ENCODE measurements at regions not wholly inside any gene's neighbourhood (a gene's known extent, or its start where the extent isn't known, plus 50 kb on each side); places are given as distances from the start of the nearest gene placed in this dataset.

GRCh38 chr5:3993856-3994473 is 398.3 kb downstream of the IRX1 start:
- no peak for TF ChIP-seq CTCF (IDR thresholded peaks at IDR 0.05; ENCODE audit: insufficient read depth in 1 of 2, low read depth in 1 of 2, low read length in 1 of 2, severe bottlenecking in 1 of 2, unreplicated experiment in 1 of 2)
- Mint-ChIP-seq H3K36me3 (ENCODE audit: insufficient read depth, unreplicated experiment) (no peaks in the 10 kb centered on the region), H3K27me3 (ENCODE audit: insufficient read depth, unreplicated experiment) (no peaks in the 10 kb centered on the region), H3K4me3 (ENCODE audit: unreplicated experiment) (no peak overlapping the region), H3K4me1 (ENCODE audit: low read depth, unreplicated experiment) (no peaks in the 10 kb centered on the region), H3K27ac (ENCODE audit: unreplicated experiment) (no peak overlapping the region), H3K9me3 (ENCODE audit: unreplicated experiment) (peaks cover 9% of the 10 kb centered on the region)
- intact Hi-C loops (cut with micrococcal nuclease; ENCODE audit: unreplicated experiment) = no loop called here
- DNase-seq = no peak
- no peak overlapping the region for H3K4me3 ChIP-seq (ENCODE audit: low read depth, low read length)
- BruUV-seq (replicated peaks) = no TSS peak
- H3K36me3 ChIP-seq (ENCODE audit: control insufficient read depth, insufficient read depth, low read length) = no peaks in the 10 kb centered on the region
- POLR2A ChIA-PET = no interaction called here
- CTCF ChIA-PET = no interaction called here
- H3K27me3 ChIP-seq (replicated peaks; ENCODE audit: control insufficient read depth, insufficient read depth, low read length) = no peaks in the 10 kb centered on the region
- H3K4me1 ChIP-seq = no peaks in the 10 kb centered on the region
- H3K9me3 ChIP-seq = no peaks in the 10 kb centered on the region

- no peak for DNase-seq
- intact Hi-C loops (cut with micrococcal nuclease; ENCODE audit: unreplicated experiment) = no loop called here
- Mint-ChIP-seq H3K27me3 (ENCODE audit: insufficient read depth, unreplicated experiment) (peaks cover 1% of the 10 kb centered on the region), H3K9me3 (ENCODE audit: unreplicated experiment) (peaks cover 9% of the 10 kb centered on the region), H3K27ac (ENCODE audit: unreplicated experiment) (no peak overlapping the region), H3K4me3 (ENCODE audit: unreplicated experiment) (no peak overlapping the region), H3K36me3 (ENCODE audit: insufficient read depth, unreplicated experiment) (no peaks in the 10 kb centered on the region), H3K4me1 (ENCODE audit: low read depth, unreplicated experiment) (no peaks in the 10 kb centered on the region)
- Histone ChIP-seq H3K4me1 (no peaks in the 10 kb centered on the region), H3K4me3 (ENCODE audit: low read depth, low read length) (no peak overlapping the region), H3K9me3 (no peaks in the 10 kb centered on the region), H3K36me3 (ENCODE audit: control insufficient read depth, insufficient read depth, low read length) (no peaks in the 10 kb centered on the region), H3K27me3 (replicated peaks; ENCODE audit: control insufficient read depth, insufficient read depth, low read length) (no peaks in the 10 kb centered on the region)
- TF ChIP-seq CTCF (IDR thresholded peaks at IDR 0.05; ENCODE audit: insufficient read depth in 1 of 2, low read depth in 1 of 2, low read length in 1 of 2, severe bottlenecking in 1 of 2, unreplicated experiment in 1 of 2) = no peak
- ChIA-PET CTCF (no interaction called here), POLR2A (no interaction called here)
- no TSS peak for BruUV-seq (replicated peaks)
Observed at GRCh38 chr5:3994628-3995027, 399.0 kb downstream of the IRX1 start.

- intact Hi-C loops (cut with micrococcal nuclease; ENCODE audit: unreplicated experiment) = no loop called here
- BruUV-seq (replicated peaks) = no TSS peak
- Histone ChIP-seq H3K27me3 (replicated peaks; ENCODE audit: control insufficient read depth, insufficient read depth, low read length) (no peaks in the 10 kb centered on the region), H3K4me1 (no peaks in the 10 kb centered on the region), H3K9me3 (no peaks in the 10 kb centered on the region), H3K4me3 (ENCODE audit: low read depth, low read length) (no peak overlapping the region), H3K36me3 (ENCODE audit: control insufficient read depth, insufficient read depth, low read length) (no peaks in the 10 kb centered on the region)
- no peak for DNase-seq
- Mint-ChIP-seq H3K27me3 (ENCODE audit: insufficient read depth, unreplicated experiment) (peaks cover 5% of the 10 kb centered on the region), H3K36me3 (ENCODE audit: insufficient read depth, unreplicated experiment) (no peaks in the 10 kb centered on the region), H3K27ac (ENCODE audit: unreplicated experiment) (no peak overlapping the region), H3K4me1 (ENCODE audit: low read depth, unreplicated experiment) (no peaks in the 10 kb centered on the region), H3K4me3 (ENCODE audit: unreplicated experiment) (no peak overlapping the region), H3K9me3 (ENCODE audit: unreplicated experiment) (peaks cover 9% of the 10 kb centered on the region)
- no peak for TF ChIP-seq CTCF (IDR thresholded peaks at IDR 0.05; ENCODE audit: insufficient read depth in 1 of 2, low read depth in 1 of 2, low read length in 1 of 2, severe bottlenecking in 1 of 2, unreplicated experiment in 1 of 2)
- ChIA-PET POLR2A (no interaction called here), CTCF (no interaction called here)
Observed at GRCh38 chr5:3995954-3996619, 400.5 kb downstream of the IRX1 start.

Data from Caco-2 (cell line).